Fibroblast of pulmonary artery (primary cell): ENCODE measurements at regions not wholly inside any gene's neighbourhood (a gene's known extent, or its start where the extent isn't known, plus 50 kb on each side); places are given as distances from the start of the nearest gene placed in this dataset.

Experiments used
- DNase-seq: peaks from one replicate; pipeline ENCODE4 v3.0.0-alpha.2; 2010; ENCODE audit warnings: low read depth
- H3K4me3 ChIP-seq: replicated peaks from 2 replicates; pipeline ENCODE4 v1.5.1; 2011; ENCODE audit warnings: low read depth, mild to moderate bottlenecking, control low read depth, low read length, moderate library complexity
- TF ChIP-seq, protein P1 (sequence below): IDR thresholded peaks from 2 replicates; pipeline ENCODE4 v1.5.1; 2011; ENCODE audit warnings: mild to moderate bottlenecking, control low read depth, low read length, inconsistent platforms; ENCODE audit errors: missing control alignments

DNA sequence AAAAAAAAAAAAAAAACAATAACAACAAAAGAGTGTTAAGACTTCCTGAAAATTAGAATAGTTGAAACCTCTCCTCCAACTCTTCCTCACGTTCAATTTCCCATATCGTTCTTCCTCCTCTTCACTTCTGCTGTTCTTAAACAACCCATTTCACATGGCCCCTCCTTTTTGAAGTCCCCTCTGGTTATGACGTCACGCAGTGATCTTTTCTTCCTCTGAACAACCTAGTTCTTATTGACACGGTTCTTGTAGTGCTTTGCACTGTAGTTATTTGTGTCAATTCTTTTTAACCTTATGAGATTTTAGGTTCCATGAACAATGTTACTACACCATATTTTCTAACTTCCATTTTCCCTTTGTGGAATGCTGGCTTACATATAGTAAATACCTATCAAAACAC is 69.5 kb upstream of the RGPD4 start:
- TF ChIP-seq, protein P1, sequence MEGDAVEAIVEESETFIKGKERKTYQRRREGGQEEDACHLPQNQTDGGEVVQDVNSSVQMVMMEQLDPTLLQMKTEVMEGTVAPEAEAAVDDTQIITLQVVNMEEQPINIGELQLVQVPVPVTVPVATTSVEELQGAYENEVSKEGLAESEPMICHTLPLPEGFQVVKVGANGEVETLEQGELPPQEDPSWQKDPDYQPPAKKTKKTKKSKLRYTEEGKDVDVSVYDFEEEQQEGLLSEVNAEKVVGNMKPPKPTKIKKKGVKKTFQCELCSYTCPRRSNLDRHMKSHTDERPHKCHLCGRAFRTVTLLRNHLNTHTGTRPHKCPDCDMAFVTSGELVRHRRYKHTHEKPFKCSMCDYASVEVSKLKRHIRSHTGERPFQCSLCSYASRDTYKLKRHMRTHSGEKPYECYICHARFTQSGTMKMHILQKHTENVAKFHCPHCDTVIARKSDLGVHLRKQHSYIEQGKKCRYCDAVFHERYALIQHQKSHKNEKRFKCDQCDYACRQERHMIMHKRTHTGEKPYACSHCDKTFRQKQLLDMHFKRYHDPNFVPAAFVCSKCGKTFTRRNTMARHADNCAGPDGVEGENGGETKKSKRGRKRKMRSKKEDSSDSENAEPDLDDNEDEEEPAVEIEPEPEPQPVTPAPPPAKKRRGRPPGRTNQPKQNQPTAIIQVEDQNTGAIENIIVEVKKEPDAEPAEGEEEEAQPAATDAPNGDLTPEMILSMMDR = no peak
- DNase-seq = no peak
- H3K4me3 ChIP-seq = no peak overlapping the region

DNA sequence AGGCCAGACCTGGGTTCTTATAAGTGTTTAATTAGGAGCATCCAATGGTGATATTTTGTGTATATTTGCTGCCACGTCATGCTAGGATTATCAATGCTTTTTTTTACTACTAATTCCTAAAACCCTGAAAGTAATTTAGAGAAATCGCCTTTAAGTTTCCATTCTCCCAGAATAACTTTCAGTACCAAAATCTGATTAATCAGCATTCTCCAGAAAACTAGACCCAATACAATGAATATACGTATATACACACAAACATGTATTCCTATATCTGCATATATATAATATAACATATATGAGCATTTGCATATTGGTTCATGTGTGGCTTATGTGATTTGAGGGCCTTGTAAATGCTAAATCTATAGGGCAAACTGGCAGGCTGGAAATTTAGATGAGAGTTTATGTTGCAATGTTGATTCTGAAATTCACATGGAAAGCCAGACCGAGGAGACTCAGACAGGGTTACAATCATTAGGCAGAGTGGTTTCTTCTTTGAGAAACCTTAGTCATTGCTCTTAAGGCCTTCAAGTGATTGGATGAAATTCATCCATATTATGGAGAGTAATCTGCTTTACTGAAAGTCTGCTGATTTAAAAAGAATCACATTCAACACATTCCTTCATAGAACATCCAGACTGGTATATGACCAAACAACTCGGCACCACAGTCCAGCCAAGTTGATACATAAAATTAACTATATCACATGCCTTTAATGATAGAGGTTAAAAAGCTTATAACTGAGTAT is 65.9 kb upstream of the RGPD4 start:
- no peak for DNase-seq
- TF ChIP-seq, protein P1 = no peak
- no peak overlapping the region for H3K4me3 ChIP-seq

DNA sequence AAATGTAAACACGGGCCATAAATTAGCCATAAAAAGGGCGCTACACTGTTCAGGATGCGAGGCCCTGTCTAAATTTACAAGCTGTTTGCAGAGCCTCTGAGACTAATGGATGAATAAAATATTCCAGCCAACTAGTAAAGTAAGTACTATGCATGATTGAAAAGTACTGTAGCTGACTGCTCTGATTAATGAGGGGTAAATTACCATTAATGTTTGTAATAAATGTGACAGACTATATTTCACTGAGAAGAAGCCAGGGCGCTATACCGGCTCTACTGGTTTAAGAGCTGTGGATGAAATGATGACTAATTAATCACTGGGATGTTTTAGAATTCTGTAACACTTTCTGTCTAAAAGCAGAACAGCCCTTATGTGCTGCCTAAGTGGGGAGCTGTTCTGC is 54.3 kb upstream of the RGPD4 start:
- TF ChIP-seq, protein P1 = no peak
- DNase-seq = no peak
- H3K4me3 ChIP-seq = no peak overlapping the region

DNA sequence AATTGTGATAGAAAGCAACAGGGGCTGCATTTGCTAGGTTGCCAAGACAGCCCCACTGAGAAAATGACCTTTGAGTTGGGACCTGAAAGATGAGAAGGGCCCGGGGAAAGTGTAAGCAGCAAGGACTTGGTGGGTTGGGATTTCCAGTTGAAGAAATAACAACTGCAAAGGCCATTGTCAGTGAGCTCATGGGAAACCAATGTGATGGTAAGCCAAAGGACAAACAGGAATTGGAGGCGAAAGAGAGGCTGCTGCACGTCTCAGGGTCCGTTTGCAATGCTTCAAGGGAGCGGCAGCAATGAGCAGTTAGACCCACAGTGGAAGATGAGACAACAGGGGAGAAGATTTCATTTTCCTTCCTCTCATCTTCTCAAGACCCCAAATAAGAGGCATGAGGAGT is 51.5 kb upstream of the RGPD4 start:
- DNase-seq = no peak
- TF ChIP-seq, protein P1 = no peak
- H3K4me3 ChIP-seq = no peak overlapping the region

DNA sequence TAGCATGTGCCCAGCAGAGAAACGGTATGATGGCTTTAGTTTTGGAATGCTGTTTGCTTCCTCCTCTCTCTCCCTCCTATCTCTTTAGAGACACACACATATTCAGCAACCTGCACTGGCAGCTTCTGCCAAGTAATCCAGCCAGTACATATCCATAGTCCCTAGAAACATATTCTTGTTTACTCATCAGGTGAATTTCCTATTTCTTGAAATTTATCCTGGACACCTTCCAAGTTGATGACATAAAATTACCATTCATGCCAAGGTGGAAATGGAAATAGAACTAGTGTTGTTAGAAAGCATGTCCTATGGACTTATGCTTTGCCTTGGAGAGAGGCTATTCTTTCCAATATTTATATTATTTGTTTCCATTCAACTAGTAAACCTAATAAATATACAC is 50.9 kb upstream of the RGPD4 start:
- no peak overlapping the region for H3K4me3 ChIP-seq
- no peak for DNase-seq
- TF ChIP-seq, protein P1 = no peak

DNA sequence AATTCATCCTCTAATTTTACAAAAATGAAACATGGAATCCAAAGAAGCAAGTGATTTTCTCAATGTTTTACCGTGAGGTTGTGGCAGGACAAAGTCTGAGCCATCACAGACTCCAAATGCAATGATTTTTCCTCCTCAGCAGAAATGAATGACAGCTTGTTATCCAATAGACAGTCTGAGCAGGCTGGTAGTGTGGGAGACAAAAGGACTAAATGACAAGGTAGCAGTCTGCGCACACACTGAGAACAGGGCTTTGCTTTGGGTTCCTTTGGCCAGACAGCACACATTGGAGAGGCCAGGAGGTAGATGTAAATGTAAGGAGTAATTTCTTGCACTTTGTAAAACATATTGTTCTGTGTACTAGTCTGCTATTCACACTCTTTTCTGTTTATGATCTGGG is 50.3 kb upstream of the RGPD4 start:
- TF ChIP-seq, protein P1 = no peak

More for the DNA sequence above, 50.3 kb upstream of the RGPD4 start:
- DNase-seq = no peak
- no peak overlapping the region for H3K4me3 ChIP-seq
